Spleen (tissue), 7 donors: ENCODE measurements at regions not wholly inside any gene's neighbourhood (a gene's known extent, or its start where the extent isn't known, plus 50 kb on each side); places are given as distances from the start of the nearest gene placed in this dataset.

Experiments used
- POLR2A ChIP-seq, 3 donors: fragments of 450-650 bp; IDR thresholded peaks; one replicate each; pipeline ENCODE4 v1.5.1; 2017; ENCODE audit warnings: antibody characterized with exemption in 3 of 3, mild to moderate bottlenecking in 1 of 3
- TF ChIP-seq, protein P1 (sequence below), 11 experiments: fragments of 200-600 bp in 7 of 11; fragments of 450-650 bp in 4 of 11; sonication (generic) in 4 of 11; IDR thresholded peaks in 8 of 11; conservative IDR thresholded peaks in 3 of 11; 1 replicate in 7 of 11; 2 replicates in 4 of 11; pipeline versions ENCODE4 v1.4.0 to v1.8.0; 2016 to 2021; ENCODE audit warnings: antibody characterized with exemption in 11 of 11, inconsistent platforms in 4 of 11, mild to moderate bottlenecking in 1 of 11
- donor health status: DM: no; HTN: no; CAD: no; lungs with moderate emphysema.
- donor health status: DM: no; HTN: no; CAD: no.
- donor health status: DM: no; HTN: no; CAD: no.

- TF ChIP-seq, protein P1, sequence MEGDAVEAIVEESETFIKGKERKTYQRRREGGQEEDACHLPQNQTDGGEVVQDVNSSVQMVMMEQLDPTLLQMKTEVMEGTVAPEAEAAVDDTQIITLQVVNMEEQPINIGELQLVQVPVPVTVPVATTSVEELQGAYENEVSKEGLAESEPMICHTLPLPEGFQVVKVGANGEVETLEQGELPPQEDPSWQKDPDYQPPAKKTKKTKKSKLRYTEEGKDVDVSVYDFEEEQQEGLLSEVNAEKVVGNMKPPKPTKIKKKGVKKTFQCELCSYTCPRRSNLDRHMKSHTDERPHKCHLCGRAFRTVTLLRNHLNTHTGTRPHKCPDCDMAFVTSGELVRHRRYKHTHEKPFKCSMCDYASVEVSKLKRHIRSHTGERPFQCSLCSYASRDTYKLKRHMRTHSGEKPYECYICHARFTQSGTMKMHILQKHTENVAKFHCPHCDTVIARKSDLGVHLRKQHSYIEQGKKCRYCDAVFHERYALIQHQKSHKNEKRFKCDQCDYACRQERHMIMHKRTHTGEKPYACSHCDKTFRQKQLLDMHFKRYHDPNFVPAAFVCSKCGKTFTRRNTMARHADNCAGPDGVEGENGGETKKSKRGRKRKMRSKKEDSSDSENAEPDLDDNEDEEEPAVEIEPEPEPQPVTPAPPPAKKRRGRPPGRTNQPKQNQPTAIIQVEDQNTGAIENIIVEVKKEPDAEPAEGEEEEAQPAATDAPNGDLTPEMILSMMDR (IDR thresholded peaks at IDR 0.05 in 8 of 11, conservative IDR thresholded peaks at IDR 0.05 in 3 of 11) = no peak
- TF ChIP-seq POLR2A (IDR thresholded peaks at IDR 0.05) = no peak
Measured at GRCh38 chr20:43358811-43359210, 98.9 kb upstream of the SRSF6 start.
